H9 (cell line): ENCODE measurements at regions not wholly inside any gene's neighbourhood (a gene's known extent, or its start where the extent isn't known, plus 50 kb on each side); places are given as distances from the start of the nearest gene placed in this dataset.

Source experiments
- DNase-seq: peaks from one replicate; pipeline ENCODE4 v3.0.0-alpha.2; 2017
- H2AFZ ChIP-seq: one replicate; pipeline ENCODE4 v1.6.1; 2013; ENCODE audit warnings: mild to moderate bottlenecking, low read length, control low read depth, moderate library complexity
- H2AK5ac ChIP-seq: 2 replicates; pipeline ENCODE4 v1.6.1; 2013; ENCODE audit warnings: low read length, control low read depth, mixed read lengths; ENCODE audit not compliant: insufficient read length
- H2BK120ac ChIP-seq: one replicate; pipeline ENCODE4 v1.6.1; 2013; ENCODE audit warnings: low read depth, mild to moderate bottlenecking, low read length, control low read depth, inconsistent platforms; ENCODE audit not compliant: poor library complexity, severe bottlenecking
- H2BK12ac ChIP-seq: 2 replicates; pipeline ENCODE4 v1.6.1; 2013; ENCODE audit warnings: low read length, control low read depth, mixed read lengths, low read depth; ENCODE audit not compliant: insufficient read length
- H2BK15ac ChIP-seq: 2 replicates; pipeline ENCODE4 v1.6.1; 2013; ENCODE audit warnings: low read depth, low read length, control low read depth
- H2BK20ac ChIP-seq: one replicate; pipeline ENCODE4 v1.6.1; 2013; ENCODE audit warnings: low read depth, mild to moderate bottlenecking, low read length, control low read depth, inconsistent platforms; ENCODE audit not compliant: poor library complexity, severe bottlenecking
- H2BK5ac ChIP-seq: 2 replicates; pipeline ENCODE4 v1.6.1; 2013; ENCODE audit warnings: low read length, control low read depth, mixed read lengths; ENCODE audit not compliant: insufficient read length
- H3K14ac ChIP-seq: 2 replicates; pipeline ENCODE4 v1.6.1; 2013; ENCODE audit warnings: low read length, control low read depth; ENCODE audit not compliant: insufficient read depth
- H3K18ac ChIP-seq: 2 replicates; pipeline ENCODE4 v1.6.1; 2013; ENCODE audit warnings: low read depth, mild to moderate bottlenecking, mixed read lengths, low read length, control low read depth; ENCODE audit not compliant: insufficient read length
- H3K23ac ChIP-seq: 2 replicates; pipeline ENCODE4 v1.6.1; 2013; ENCODE audit warnings: low read length, control low read depth, mixed read lengths, low read depth; ENCODE audit not compliant: insufficient read length
- H3K23me2 ChIP-seq: 2 replicates; pipeline ENCODE4 v1.6.1; 2013; ENCODE audit warnings: low read depth, mild to moderate bottlenecking, mixed read lengths, low read length, control low read depth; ENCODE audit not compliant: insufficient read length, poor library complexity, severe bottlenecking
- H3K27ac ChIP-seq: 2 replicates; pipeline ENCODE4 v1.5.1; 2013; ENCODE audit warnings: low read length, control low read depth, mixed read lengths, low read depth; ENCODE audit not compliant: insufficient read length
- H3K27me3 ChIP-seq: 2 replicates; pipeline ENCODE4 v1.6.1; 2013; ENCODE audit warnings: low read length, control low read depth, inconsistent platforms; ENCODE audit not compliant: insufficient read depth
- H3K4ac ChIP-seq: 2 replicates; pipeline ENCODE4 v1.6.1; 2013; ENCODE audit warnings: low read depth, mild to moderate bottlenecking, control low read depth, inconsistent platforms, low read length, moderate library complexity
- H3K4me1 ChIP-seq: 2 replicates; pipeline ENCODE4 v1.6.1; 2013; ENCODE audit warnings: low read length, control low read depth, inconsistent platforms; ENCODE audit not compliant: insufficient read depth
- H3K4me2 ChIP-seq: 2 replicates; pipeline ENCODE4 v1.6.1; 2013; ENCODE audit warnings: low read length, control low read depth, mixed read lengths; ENCODE audit not compliant: insufficient read length, insufficient read depth
- H3K56ac ChIP-seq: 2 replicates; pipeline ENCODE4 v1.6.1; 2013; ENCODE audit warnings: low read depth, mild to moderate bottlenecking, mixed read lengths, low read length, control low read depth; ENCODE audit not compliant: insufficient read length
- H3K79me1 ChIP-seq: 2 replicates; pipeline ENCODE4 v1.6.1; 2013; ENCODE audit warnings: low read depth, mild to moderate bottlenecking, moderate library complexity, low read length, control low read depth, inconsistent platforms; ENCODE audit not compliant: insufficient read depth, poor library complexity, severe bottlenecking
- H3K79me2 ChIP-seq: 2 replicates; pipeline ENCODE4 v1.6.1; 2013; ENCODE audit warnings: low read length, control low read depth, inconsistent platforms; ENCODE audit not compliant: insufficient read depth
- H3K9ac ChIP-seq: 2 replicates; pipeline ENCODE4 v1.6.1; 2013; ENCODE audit warnings: low read length, control low read depth, mixed read lengths; ENCODE audit not compliant: insufficient read length; ENCODE audit errors: extremely low read depth
- H3K9me3 ChIP-seq: one replicate; pipeline ENCODE4 v1.6.1; 2013; ENCODE audit warnings: low read depth, low read length, inconsistent platforms; ENCODE audit not compliant: control insufficient read depth
- H3T11ph ChIP-seq: one replicate; pipeline ENCODE4 v1.6.1; 2013; ENCODE audit warnings: mild to moderate bottlenecking, low read length, control low read depth, inconsistent platforms
- H4K20me1 ChIP-seq: one replicate; pipeline ENCODE4 v1.6.1; 2013; ENCODE audit not compliant: control insufficient read depth, insufficient read length, insufficient read depth
- H4K5ac ChIP-seq: 2 replicates; pipeline ENCODE4 v1.6.1; 2013; ENCODE audit warnings: low read depth, mild to moderate bottlenecking, mixed read lengths, low read length, control low read depth; ENCODE audit not compliant: insufficient read length
- H4K8ac ChIP-seq: replicated peaks from 2 replicates; pipeline ENCODE4 v1.6.1; 2013; ENCODE audit warnings: low read length, control low read depth, mixed read lengths, low read depth; ENCODE audit not compliant: insufficient read length
- H4K91ac ChIP-seq: 2 replicates; pipeline ENCODE4 v1.6.1; 2013; ENCODE audit warnings: low read depth, mild to moderate bottlenecking, moderate library complexity, mixed read lengths, low read length, control low read depth; ENCODE audit not compliant: insufficient read length
- H3K27ac Mint-ChIP-seq, 3 experiments: 2 replicates in 2 of 3; 3 replicates in 1 of 3; pipeline ENCODE4 v1.8.0; 2020 to 2021; ENCODE audit warnings: mixed read lengths in 3 of 3, mild to moderate bottlenecking in 1 of 3, moderate library complexity in 1 of 3
- H3K27me3 Mint-ChIP-seq: 2 replicates; pipeline ENCODE4 v1.8.0; 2021; ENCODE audit warnings: low read depth, mild to moderate bottlenecking, moderate library complexity, mixed read lengths
- H3K36me3 Mint-ChIP-seq, 3 experiments: 2 replicates in 2 of 3; 3 replicates in 1 of 3; pipeline ENCODE4 v1.8.0; 2020 to 2021; ENCODE audit warnings: low read depth in 3 of 3, mixed read lengths in 3 of 3; ENCODE audit not compliant: insufficient read depth in 1 of 3
- H3K4me1 Mint-ChIP-seq, 2 experiments: 2 replicates each; pipeline ENCODE4 v1.8.0; 2020; ENCODE audit warnings: mixed read lengths in 2 of 2
- H3K4me3 Mint-ChIP-seq, 2 experiments: 2 replicates in 1 of 2; 3 replicates in 1 of 2; pipeline ENCODE4 v1.8.0; 2020 to 2021; ENCODE audit warnings: mild to moderate bottlenecking in 2 of 2, mixed read lengths in 2 of 2, moderate library complexity in 1 of 2
- H3K9me3 Mint-ChIP-seq, 2 experiments: 2 replicates in 1 of 2; 3 replicates in 1 of 2; pipeline ENCODE4 v1.8.0; 2020; ENCODE audit warnings: mild to moderate bottlenecking in 2 of 2, mixed read lengths in 2 of 2, moderate library complexity in 1 of 2
- WGBS: extraction: QIAGEN DNeasy Blood & Tissue Kit; methylation state at CpG from one replicate; pipeline ENCODE4 v1.1.7; 2013; ENCODE audit warnings: missing lambda C conversion rate, low lambda C conversion rate, mixed read lengths; ENCODE audit not compliant: insufficient read length; ENCODE audit errors: extremely low coverage; 5-methylcytosine and 5-hydroxymethylcytosine counted together
- TF ChIP-seq, protein P1 (sequence below): fragments of 200-600 bp; sonication (generic); conservative IDR thresholded peaks from 3 replicates; pipeline ENCODE4 v1.8.0; 2021; ENCODE audit warnings: antibody characterized with exemption, mild to moderate bottlenecking

DNA sequence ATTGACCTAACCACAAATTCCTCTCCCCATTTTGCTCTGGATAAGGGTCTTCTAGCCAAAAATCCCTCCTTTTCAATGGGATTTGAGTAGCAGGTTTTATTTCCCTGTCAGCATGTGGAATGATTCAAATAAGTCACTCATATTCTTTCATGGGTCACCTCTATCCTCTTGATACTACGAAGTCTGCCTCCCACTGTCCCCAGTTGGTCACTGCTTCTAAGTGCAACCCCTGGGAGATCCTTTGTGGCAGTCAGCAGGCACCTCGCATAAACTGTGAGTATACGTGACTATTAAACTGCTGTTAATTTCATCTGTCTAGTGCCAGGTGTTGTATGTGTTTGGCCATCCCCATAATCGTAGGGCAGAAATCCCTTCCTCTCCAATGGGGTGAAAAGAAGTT lies 1667.9 kb upstream of the PCDH7 start:
- Histone ChIP-seq H2BK15ac (no peak overlapping the region), H3T11ph (no peak overlapping the region), H2BK20ac (no peak overlapping the region), H3K27me3 (no peaks in the 10 kb centered on the region), H4K20me1 (no peaks in the 10 kb centered on the region), H3K9me3 (no peaks in the 10 kb centered on the region), H3K27ac (no peak overlapping the region), H3K4ac (no peak overlapping the region), H4K91ac (no peak overlapping the region), H2BK120ac (no peak overlapping the region), H3K23ac (no peak overlapping the region), H3K9ac (no peak overlapping the region), H3K4me2 (no peak overlapping the region), H2AFZ (no peak overlapping the region), H2BK12ac (no peak overlapping the region), H2AK5ac (no peak overlapping the region), H2BK5ac (no peak overlapping the region), H3K56ac (no peak overlapping the region), H3K4me1 (no peaks in the 10 kb centered on the region; the same call in 1 of the 2 replicates), H4K8ac (no peak overlapping the region), H3K79me2 (no peaks in the 10 kb centered on the region), H3K14ac (no peak overlapping the region), H3K79me1 (no peaks in the 10 kb centered on the region), H4K5ac (no peak overlapping the region), H3K23me2 (no peaks in the 10 kb centered on the region), H3K18ac (no peak overlapping the region)
- H3K9me3 Mint-ChIP-seq = peaks cover 0 to 4% of the 10 kb centered on the region in 2 experiments; a peak in 3 of 5 replicates
- no peaks in the 10 kb centered on the region for H3K27me3 Mint-ChIP-seq
- H3K36me3 Mint-ChIP-seq = peaks cover 2 to 4% (median 3%) of the 10 kb centered on the region in 3 experiments; a peak in 6 of 7 replicates
- H3K4me1 Mint-ChIP-seq = peaks cover 27 to 36% of the 10 kb centered on the region in 2 experiments
- H3K27ac Mint-ChIP-seq = no peak overlapping the region; a peak in 1 of 7 replicates
- TF ChIP-seq, protein P1, sequence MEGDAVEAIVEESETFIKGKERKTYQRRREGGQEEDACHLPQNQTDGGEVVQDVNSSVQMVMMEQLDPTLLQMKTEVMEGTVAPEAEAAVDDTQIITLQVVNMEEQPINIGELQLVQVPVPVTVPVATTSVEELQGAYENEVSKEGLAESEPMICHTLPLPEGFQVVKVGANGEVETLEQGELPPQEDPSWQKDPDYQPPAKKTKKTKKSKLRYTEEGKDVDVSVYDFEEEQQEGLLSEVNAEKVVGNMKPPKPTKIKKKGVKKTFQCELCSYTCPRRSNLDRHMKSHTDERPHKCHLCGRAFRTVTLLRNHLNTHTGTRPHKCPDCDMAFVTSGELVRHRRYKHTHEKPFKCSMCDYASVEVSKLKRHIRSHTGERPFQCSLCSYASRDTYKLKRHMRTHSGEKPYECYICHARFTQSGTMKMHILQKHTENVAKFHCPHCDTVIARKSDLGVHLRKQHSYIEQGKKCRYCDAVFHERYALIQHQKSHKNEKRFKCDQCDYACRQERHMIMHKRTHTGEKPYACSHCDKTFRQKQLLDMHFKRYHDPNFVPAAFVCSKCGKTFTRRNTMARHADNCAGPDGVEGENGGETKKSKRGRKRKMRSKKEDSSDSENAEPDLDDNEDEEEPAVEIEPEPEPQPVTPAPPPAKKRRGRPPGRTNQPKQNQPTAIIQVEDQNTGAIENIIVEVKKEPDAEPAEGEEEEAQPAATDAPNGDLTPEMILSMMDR = peak; percentile 36; the same call in 2 of the 3 replicates
- no CpG with 5 or more reads among the region's 4 CpGs for WGBS
- peak; percentile 38 for DNase-seq
- H3K4me3 Mint-ChIP-seq = no peak overlapping the region
